ENCODE measurements at regions not wholly inside any gene's neighbourhood (a gene's known extent, or its start where the extent isn't known, plus 50 kb on each side); places are given as distances from the start of the nearest gene placed in this dataset.

- DNase-seq (ENCODE audit: insufficient read length, low spot score) (no peak), FAIRE-seq (no peak)
- TF ChIP-seq CTCF (IDR thresholded peaks at IDR 0.05; ENCODE audit: insufficient read depth, missing control alignments): no peak
Measured at GRCh38 chr9:79043916-79044315, 527.8 kb upstream of the TLE4 start.

DNA sequence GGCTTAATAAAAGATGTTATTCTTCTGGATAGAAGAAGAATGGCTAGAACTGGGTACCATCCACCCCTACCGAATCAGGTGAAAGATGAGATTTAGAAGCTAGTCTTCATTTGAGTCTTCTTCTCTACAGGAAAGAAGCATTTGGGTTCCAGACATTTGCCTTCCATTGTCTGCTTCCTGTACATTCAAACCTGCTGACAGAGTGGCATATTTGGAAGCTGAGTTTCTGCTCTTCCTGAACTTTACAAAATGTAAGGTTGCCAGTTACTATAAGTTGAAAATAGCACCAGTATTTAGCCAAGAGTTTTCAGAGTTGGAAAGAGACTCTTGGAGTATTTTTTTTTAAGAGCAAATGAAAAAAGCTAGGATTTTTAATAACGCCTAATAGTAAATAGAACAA is 525.4 kb upstream of the TLE4 start:
- no peak for TF ChIP-seq CTCF (IDR thresholded peaks at IDR 0.05; ENCODE audit: insufficient read depth, missing control alignments)
- no peak for DNase-seq (ENCODE audit: insufficient read length, low spot score)
- FAIRE-seq: no peak

- FAIRE-seq: no peak
- DNase-seq (ENCODE audit: insufficient read length, low spot score): no peak
- no peak for TF ChIP-seq CTCF (IDR thresholded peaks at IDR 0.05; ENCODE audit: insufficient read depth, missing control alignments)
Measured at GRCh38 chr9:79049371-79049770, 522.4 kb upstream of the TLE4 start.

DNA sequence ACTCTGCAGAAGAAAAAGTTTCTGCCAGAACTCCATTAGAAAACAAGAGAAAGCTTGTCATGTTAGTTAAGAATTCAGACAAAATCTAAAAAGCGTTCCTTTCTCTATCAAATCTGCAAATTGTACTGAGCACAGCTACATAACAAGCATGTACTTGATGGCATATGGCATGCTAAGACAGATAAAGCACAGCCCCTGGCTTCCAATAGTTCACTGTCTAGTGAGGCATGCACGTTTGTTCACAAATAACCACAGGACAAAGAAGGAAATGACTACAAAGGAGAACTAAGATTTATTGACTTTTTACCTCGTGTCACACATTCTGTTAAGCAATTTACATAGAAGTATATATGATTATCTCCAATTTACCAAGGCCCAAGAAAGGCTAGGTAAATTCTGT is 518.2 kb upstream of the TLE4 start:
- no peak for FAIRE-seq
- no peak for TF ChIP-seq CTCF (IDR thresholded peaks at IDR 0.05; ENCODE audit: insufficient read depth, missing control alignments)
- no peak for DNase-seq (ENCODE audit: insufficient read length, low spot score)

GRCh38 chr9:79054500-79054899 is 517.3 kb upstream of the TLE4 start:
- no peak for DNase-seq (ENCODE audit: insufficient read length, low spot score)
- no peak for TF ChIP-seq CTCF (IDR thresholded peaks at IDR 0.05; ENCODE audit: insufficient read depth, missing control alignments)
- FAIRE-seq: no peak

DNA sequence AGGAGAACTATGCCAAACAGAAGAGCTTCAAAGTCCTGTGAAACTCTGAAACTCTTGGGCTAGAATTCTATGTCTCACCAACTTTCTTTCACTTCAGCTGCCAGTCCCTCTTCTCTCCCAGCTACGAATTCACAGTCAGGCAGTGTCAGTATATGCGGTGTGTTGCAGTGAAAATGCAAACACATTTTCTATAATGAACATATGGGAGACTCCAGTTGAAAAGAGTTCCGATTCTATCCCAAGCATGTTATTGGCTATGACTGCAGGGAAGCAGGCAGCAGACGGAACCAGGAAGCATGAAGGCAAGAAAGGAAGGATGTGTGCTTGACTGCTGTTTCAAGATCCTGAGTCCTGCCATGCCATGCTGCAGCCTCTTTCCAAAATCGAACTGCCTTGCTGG is 515.7 kb upstream of the TLE4 start:
- DNase-seq (ENCODE audit: insufficient read length, low spot score) (no peak), FAIRE-seq (no peak)
- TF ChIP-seq CTCF (IDR thresholded peaks at IDR 0.05; ENCODE audit: insufficient read depth, missing control alignments): no peak

- no peak for TF ChIP-seq CTCF (IDR thresholded peaks at IDR 0.05; ENCODE audit: insufficient read depth, missing control alignments)
- FAIRE-seq: no peak
Measured at GRCh38 chr9:79057576-79057975, 514.2 kb upstream of the TLE4 start.

More at GRCh38 chr9:79057576-79057975, 514.2 kb upstream of the TLE4 start:
- no peak for DNase-seq (ENCODE audit: insufficient read length, low spot score)

Data from D721Med (cell line).